Ecto neural progenitor cell (in vitro differentiated cells): ENCODE measurements at regions not wholly inside any gene's neighbourhood (a gene's known extent, or its start where the extent isn't known, plus 50 kb on each side); places are given as distances from the start of the nearest gene placed in this dataset.
"Not testable (repeated sequence)": the region's sequence is repeated elsewhere in the genome, so short reads cannot be mapped to it uniquely, and the experiment has no call there.

Experiments used
- DNase-seq: peaks from one replicate; pipeline ENCODE4 v3.0.0-alpha.2; 2018; ENCODE audit warnings: low spot score

DNA sequence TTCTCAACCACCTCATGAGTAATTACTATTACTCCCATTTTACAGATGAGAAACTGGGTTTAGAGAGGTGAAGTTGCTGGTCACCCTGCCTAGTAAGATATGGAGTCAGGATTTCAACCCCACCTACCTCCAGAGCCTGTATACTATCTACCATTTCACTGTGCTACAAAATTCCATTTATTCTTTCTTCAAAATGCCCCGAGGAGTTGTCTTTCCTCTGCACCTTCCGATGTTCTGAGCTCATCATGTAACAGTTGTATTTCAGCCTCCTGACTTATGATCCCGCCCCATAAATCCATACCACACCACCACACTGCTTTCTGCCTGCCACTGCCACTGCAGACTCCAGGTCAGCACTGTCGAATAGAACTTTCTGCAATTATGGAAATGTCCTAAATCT lies 71.3 kb upstream of the SLC25A36 start:
- no peak for DNase-seq

- DNase-seq: no peak
These were observed 70.6 kb upstream of the SLC25A36 start for GRCh38 chr3:140871022-140871421.

- not testable (repeated sequence) for DNase-seq
These were observed 69.5 kb upstream of the SLC25A36 start for GRCh38 chr3:140872165-140872564.

DNA sequence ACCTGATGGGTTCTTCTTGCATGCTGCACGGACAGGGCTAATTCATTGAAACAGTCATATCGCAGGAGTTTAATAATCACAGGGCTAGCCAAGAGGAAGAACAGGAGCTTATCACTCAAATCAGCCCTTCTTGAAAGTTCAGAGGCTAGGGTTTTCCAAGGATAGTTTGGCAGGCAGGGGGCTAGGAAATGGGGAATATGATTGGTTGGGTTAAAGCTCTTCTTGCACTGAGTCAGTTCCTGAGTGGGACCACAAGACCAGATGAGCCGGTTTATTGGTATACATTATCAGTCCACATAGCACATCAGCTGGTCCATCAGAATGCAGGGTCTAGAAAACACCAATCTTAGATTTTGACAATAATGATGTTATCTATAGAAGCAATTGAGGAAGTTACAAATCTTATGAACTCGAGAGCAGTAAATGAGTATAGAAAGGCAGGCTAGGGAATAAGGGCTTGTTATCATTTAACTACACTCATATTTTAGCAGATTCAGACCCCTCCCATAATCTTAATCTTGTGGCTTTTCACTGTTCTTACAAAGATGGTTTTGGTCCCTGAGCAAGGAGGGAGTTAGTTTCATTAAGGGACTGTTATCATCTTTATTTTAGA lies 58.1 kb upstream of the SLC25A36 start:
- no peak for DNase-seq

DNA sequence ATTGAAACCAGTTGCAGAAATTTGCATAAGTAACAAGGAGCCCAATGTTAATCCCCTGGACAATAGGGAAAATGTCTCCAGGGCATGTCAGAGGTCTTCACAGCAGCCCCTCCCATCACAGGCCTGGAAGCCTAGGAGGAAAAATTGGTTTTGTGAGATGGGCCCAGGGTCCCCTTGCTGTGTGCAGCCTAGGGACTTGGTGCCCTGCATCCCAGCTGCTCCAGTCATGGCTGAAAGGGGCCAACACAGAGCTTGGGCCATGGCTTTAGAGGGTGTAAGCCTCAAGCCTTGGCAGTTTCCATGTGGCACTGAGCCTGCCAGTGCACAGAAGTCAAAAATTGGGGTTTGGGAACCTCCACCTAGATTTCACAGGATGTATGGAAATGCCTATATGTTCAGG lies 55.9 kb upstream of the SLC25A36 start:
- DNase-seq: not testable (repeated sequence)
